NCI-H2196 treated with DMSO at 0.1 percent for 48 hours (cell line): ENCODE measurements at regions not wholly inside any gene's neighbourhood (a gene's known extent, or its start where the extent isn't known, plus 50 kb on each side); places are given as distances from the start of the nearest gene placed in this dataset.

Source experiments
- DNase-seq: peaks from one replicate; lab custom pipeline; 2025; ENCODE audit not compliant: unreplicated experiment; lab: John Stamatoyannopoulos, UW

DNA sequence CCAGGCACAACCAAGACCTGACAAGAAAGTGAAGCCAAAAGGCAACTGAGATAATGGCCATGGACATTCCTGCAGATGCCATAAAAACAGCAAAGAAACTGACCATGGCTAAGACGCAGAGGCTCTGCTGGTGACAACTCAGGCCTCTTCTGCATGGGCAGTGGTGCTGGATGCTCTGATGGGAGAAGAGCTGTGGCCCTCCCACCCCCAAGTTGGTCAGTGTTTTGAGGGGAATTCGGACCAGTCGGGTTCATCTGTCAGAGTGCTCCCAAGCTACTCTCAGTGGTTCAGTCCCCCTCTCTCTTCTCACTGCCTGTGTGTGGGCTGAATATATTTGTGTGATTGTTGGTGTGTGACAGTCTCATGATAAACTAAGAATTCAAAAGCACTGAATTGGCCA is 79.0 kb upstream of the GPR26 start:
- DNase-seq, result no peak

DNA sequence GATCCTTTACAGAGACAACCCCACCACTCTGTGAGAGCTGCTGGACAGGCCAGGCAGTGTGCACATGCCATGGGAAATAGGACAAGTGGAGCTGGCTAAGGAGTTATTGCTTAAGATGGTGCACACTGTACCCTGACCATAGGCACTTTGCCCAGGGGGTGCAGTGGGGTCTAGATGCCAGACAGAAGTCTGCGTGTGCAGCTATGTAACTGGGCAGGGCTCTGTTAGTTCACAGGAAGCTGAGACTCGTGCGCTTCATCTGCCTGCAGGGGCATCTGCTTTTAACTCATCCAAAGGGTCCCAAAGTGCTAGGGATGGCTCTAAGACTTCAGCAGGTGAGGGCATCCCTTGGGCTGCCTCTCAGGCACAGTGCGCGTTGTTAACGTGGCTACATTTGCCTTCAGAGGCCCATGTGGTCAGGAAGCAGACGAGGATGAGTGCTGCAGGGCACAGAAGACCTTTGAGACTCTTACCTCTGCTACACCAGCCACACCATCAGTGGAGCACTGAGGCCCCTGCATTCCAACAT is 77.7 kb upstream of the GPR26 start:
- DNase-seq, result no peak

DNA sequence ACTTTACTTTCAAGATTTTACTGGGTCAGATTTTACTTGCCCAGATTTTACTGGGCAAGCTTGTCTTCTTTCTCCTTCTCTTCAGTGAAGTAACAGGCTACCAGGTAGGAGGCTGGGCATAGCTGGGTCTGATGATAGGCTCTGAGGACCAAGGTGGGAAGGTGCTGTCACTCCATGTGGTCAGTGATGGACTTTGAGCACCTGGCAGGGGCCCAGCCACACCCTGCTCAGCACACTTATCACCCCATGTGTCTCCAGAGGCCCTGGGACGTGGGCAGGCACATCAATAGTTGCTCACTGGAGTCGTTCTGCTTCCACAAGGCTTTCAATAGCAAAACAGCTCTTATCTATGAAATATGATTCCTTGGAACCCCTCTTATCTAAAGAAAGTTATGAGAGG is 70.5 kb upstream of the GPR26 start:
- DNase-seq, result no peak

DNA sequence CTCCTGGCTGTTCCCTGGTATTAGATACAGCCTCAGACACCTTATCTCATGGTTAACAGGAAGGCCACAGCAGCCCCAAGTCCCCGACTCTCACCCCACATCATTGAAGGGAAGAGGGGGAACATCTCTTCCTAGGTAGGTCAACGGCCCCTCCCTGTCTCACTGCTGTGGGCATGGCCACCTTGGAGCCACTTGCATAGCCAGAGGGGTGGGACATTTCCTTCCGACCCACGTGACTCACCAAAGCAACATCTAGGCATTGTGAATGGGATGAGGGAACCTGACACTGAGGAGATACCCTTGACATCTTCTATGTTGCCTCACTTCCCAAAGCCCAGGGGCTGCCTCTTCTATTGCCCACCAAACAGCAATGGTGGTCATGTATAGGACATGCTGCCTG is 68.5 kb upstream of the GPR26 start:
- no peak for DNase-seq

DNA sequence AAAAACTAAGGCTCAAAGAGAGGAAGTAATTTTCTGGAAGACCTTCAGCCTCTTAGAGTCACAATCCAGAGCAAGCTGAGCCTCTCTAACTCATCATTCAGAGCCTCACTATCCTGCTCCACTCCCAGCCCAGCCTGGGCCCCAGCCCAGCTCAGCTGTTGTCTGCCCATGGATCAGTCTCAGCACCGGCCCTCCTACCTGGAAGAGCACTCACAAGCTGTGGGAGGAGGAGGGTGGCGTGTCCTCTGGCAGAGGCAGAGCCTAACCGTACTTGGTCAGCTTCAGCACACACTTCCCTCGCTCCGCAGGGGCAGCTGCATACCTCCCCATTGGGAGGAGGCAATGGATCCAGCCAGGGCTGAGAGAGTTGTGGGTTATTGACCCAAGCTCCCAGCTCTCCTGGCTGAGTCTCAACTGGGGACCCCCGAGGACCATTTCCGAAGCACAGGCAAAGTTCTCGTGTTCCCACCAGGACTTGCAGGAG is 66.7 kb upstream of the GPR26 start:
- DNase-seq, result no peak

DNA sequence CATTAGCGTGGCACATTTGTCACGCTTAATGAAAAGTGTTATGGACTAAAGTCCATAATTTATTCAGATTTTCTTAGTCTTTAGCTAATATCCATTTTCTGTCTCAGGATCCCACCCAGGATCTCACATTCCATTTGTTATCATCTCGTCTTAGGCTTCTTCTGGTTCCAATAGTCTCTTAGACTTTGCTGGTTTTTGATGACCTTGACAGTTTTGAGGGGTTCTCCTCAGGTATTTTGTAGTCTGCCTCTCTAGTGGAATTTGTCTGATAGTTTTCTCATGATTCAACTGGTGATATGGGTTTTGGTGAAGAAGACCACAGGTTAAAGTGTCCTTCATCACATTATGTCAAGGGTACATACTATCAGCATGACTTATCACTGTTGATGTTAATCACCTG is 66.0 kb upstream of the GPR26 start:
- no peak for DNase-seq

DNA sequence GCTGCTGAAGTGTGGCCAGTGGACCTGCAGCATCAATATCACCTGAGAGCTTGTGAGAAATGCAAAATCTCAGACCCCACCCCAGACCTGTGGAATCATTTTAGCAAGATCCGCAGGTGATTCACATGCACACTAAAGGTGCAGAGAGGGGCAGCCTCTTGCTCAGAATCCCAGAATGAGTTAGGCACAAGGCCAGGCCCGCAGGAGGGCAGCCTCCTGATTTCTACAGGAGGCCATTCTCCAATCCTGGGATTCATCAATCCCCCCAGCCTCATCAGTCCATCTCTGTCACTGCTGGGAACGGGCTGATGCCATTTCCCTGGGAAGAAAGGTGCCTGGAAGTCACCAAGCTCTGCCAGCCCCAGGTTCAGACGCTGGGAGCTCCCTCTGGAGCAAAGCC is 63.0 kb upstream of the GPR26 start:
- no peak for DNase-seq

DNA sequence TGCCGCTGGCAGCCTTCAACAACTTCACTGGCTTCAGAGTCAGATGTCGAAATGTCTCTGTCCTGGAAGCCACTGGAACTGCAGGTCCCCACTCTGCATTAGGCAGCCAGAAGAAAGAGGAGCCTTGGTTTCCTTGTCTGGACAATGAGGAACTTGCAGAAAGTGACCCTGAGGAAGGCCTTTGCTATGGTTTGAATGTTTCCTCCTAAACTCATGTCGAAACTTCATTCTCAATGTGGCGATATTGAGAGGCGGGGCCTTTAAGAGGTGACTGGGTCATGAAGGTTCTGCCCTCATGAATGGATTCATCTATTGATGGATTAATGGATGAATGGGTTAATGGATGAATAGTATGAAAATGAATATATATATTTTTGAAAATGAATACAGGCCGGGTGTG is 61.6 kb upstream of the GPR26 start:
- DNase-seq, result no peak

DNA sequence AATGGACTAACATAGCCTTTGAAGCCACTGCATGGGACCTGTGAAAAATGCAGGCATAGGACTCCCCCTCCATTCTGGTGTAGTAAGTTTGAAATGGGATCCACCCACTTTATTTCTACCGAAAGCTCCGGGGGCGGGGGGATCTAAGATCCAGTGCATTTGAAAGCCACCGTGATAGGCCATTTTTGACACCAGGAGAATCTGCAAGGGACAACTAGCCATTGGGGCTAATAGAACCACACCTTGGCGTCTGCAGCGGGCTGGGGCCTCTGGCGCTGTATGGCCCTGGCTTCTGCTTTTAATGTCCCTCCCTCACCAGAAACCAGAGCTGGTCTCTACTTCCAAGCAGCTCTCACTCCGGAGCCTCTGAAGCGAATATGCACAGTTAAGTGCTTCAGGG is 60.1 kb upstream of the GPR26 start:
- no peak for DNase-seq

DNA sequence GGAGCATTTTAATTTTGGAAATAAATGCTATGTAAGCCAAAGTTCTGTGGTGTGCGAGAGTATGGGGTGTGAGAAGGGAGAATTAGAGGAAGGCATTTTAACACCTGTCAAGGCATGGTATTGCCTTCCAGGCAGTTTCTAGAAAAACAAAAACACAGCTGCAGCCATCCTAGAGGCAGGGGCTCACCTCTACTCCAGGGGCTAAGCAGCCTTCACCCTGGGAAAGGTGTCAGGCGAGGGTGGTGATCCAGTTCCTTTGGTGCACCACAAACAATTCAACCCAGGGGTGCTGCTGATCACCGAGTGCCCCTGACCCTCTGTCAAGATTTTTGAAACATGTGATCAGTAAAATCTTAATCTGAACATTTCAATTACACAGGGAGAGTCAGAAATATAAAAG is 59.2 kb upstream of the GPR26 start:
- no peak for DNase-seq

DNA sequence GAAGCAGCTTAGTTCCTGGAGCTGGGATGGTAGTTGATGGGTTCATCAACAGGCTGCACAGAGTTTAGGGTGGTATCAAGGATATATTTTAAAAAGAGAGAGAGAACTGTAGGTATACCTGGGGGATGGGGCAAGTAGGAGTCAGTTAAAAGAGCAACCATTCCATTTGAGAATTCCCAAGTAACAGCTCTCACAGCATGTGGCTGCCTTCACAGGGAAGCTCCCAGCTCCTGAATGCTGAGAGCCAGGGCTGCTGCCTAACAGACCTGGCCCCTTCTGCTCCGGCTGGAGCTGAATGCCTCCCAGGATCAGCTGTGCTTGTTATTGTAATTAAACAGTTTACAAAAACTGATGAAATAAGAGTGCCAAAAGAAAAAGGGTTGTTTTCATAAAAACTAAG is 58.8 kb upstream of the GPR26 start:
- no peak for DNase-seq

DNA sequence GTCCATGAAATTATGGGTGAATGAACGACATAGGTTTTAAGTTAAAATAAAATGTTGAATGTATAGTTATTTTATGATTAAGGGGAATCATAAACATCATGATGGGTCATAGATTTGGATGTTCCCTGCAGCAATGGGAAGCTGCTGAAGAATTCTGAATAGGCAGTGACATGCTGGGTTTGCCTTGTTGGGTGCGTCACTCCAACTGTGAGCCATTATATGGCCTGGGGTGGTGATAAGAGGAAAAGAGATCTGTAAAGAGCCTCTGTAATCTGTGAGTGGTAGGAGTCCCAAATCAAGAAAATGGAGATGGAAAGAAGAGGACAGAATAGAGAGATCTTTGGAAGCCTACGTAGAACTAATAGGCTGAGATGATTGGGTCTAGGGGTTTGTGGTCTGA is 58.1 kb upstream of the GPR26 start:
- no peak for DNase-seq

DNA sequence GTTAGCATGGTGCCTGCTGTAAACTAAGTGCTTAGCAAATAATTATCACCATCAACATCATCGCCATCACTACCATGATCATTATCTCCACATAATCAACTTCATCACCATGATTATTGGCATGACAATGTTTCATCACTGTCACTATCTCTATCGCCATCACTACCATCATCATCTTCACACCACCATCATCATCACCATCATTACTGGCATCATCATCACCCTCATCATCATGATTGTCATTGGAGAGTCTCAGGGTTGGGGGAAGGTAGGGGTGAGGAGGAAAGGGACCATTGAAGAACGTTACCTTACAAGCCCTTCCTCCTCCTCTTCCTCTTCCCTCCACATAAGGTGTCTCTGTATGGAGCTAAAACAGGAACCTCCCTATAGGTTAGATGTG is 54.9 kb upstream of the GPR26 start:
- DNase-seq, result no peak

DNA sequence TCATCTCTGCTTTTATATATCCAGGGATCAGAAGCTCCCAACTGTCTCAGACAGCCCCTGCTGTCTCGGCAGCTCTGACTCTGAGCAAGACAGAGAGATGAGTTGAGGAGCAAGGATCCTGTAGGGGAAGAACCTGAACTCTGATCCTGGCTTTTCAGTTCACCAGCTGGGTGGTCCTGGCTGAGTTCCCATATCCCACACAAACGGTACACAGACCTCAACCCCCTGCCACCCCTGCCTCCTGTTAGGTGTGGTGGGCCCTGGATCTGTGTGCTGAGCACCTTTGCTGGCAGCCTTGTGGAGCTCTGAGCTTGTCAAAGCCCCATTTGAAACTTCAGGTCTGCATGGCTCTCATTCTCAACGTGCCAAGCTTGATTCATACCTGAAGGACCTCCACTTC is 54.3 kb upstream of the GPR26 start:
- no peak for DNase-seq

DNA sequence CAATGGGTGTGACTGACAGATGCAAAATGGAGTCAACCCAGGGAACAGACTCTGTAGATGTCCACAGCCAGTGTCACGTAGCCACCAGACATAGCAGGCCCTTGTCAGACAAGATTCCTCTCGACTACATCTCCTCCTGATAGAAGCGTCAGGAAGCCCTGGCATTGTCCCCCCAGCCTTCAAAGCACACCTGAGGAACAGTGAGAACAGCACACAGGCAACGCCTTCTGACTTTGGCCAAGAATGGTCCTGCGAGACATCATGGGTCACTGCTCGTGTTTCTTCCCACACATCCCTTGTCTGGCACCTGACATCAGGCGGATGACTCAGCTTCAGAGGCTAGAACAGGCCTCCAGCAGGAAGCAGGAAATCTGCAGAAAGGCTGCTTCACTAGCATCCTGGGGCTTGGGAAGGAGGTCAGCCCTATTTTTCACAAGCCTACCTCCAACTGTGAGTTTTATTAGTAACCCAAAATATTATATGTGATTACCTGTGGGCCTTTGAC is 52.8 kb upstream of the GPR26 start:
- DNase-seq, result no peak

DNA sequence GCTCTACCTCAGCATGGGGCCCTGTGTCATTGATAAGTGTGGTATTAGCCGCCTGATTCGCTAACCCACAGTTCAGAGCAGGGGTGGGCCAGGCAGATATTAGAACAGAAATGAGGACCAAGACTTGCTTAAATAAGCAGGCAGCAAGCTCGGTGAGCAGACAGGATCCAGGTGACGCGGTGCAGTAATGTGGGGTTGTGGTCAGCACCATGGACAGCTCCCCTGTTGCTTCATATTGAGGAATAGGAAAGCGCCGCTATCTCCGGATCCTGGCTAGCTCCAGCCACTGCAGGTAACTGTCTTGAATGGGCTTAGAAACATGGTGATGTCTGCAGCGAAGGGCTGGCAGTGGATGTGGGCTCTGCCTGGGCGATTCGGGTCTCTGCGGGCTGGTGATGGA is 51.3 kb upstream of the GPR26 start:
- no peak for DNase-seq
